PC-9 (cell line): ENCODE measurements at regions not wholly inside any gene's neighbourhood (a gene's known extent, or its start where the extent isn't known, plus 50 kb on each side); places are given as distances from the start of the nearest gene placed in this dataset.

ENCODE experiments used
- CTCF ChIP-seq: fragments of 200-600 bp; sonication (generic); conservative IDR thresholded peaks from 2 replicates; pipeline ENCODE4 v1.6.1; 2017; ENCODE audit warnings: mixed run types, antibody characterized with exemption, mild to moderate bottlenecking, moderate library complexity
- EZH2 ChIP-seq: fragments of 200-600 bp; sonication (generic); IDR thresholded peaks from 2 replicates; pipeline ENCODE4 v1.8.0; 2017; ENCODE audit warnings: antibody characterized with exemption, low read depth

GRCh38 chr16:35724551-35724950, 2265.1 kb downstream of the TP53TG3F start:
- TF ChIP-seq CTCF (no peak), EZH2 (no peak)
